Liver (tissue), 3 donors: ENCODE measurements at regions not wholly inside any gene's neighbourhood (a gene's known extent, or its start where the extent isn't known, plus 50 kb on each side); places are given as distances from the start of the nearest gene placed in this dataset.

ENCODE experiments used
- CTCF ChIP-seq: fragments of 150-350 bp; IDR thresholded peaks from 2 replicates; pipeline ENCODE4 v1.5.1; 2017; ENCODE audit warnings: improper control_type of control experiment, low read depth, low read length; ENCODE audit not compliant: missing input control
- GABPA ChIP-seq, 2 donors: IDR thresholded peaks in 1 of 2; conservative IDR thresholded peaks in 1 of 2; 2 replicates each; pipeline ENCODE4 v1.6.1; 2016; ENCODE audit warnings: antibody characterized with exemption in 2 of 2, mild to moderate bottlenecking in 1 of 2, moderate library complexity in 1 of 2
- HNF4G ChIP-seq: IDR thresholded peaks from 2 replicates; pipeline ENCODE4 v1.6.1; 2016; ENCODE audit warnings: antibody characterized with exemption
- JUND ChIP-seq, 2 donors: IDR thresholded peaks; 2 replicates each; pipeline ENCODE4 v1.6.1; 2016; ENCODE audit warnings: antibody characterized with exemption in 2 of 2
- MAX ChIP-seq: IDR thresholded peaks from 2 replicates; pipeline ENCODE4 v1.6.1; 2016; ENCODE audit warnings: antibody characterized with exemption
- NR2F2 ChIP-seq: IDR thresholded peaks from 2 replicates; pipeline ENCODE4 v1.6.1; 2016; ENCODE audit warnings: antibody characterized with exemption
- RAD21 ChIP-seq, 2 donors: IDR thresholded peaks; 2 replicates each; pipeline ENCODE4 v1.6.1; 2016; ENCODE audit warnings: antibody characterized with exemption in 2 of 2, mild to moderate bottlenecking in 2 of 2
- SP1 ChIP-seq: IDR thresholded peaks from 2 replicates; pipeline ENCODE4 v1.6.1; 2018; ENCODE audit warnings: antibody characterized with exemption, mild to moderate bottlenecking
- TF ChIP-seq, protein P1 (sequence below): IDR thresholded peaks from 2 replicates; pipeline ENCODE4 v1.6.1; 2016; ENCODE audit warnings: antibody characterized with exemption, mild to moderate bottlenecking
- TF ChIP-seq, protein P2 (sequence below): IDR thresholded peaks from 2 replicates; pipeline ENCODE4 v1.6.1; 2016; ENCODE audit warnings: antibody characterized with exemption
- donor health status: healthy.
- donor health status: healthy.

DNA sequence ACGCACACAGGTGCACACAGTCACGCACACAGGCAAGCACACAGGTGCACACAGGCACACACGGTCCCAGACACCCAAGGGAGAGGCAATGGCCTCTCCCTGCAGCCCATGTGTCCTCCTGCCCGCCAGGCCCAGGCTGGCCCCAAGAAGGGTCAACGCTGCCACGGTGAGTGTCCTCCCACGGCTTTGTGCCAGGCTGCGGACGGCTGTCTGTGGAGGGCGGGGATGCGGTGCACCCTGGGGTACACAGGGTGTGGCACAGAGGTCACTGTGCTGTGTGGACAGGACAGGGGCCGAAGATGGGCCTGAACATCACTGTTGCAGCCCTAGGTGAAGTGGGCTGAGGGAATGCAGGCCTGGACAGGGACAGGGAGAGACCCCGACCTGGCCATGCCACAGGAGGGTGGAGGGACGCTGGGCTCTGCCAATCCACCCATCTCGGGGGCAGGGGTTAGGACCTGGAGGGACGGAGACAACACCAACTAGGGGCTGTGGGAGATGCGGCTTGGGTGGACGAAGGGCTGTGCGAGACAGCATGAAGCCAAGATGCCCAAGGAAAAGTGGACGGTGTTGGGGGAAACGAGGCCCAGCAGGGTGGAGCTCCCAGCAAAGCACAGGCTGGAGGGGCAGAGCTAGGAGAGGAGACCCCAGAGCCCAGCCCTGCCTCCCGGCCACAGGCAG is 523.8 kb downstream of the BRD1 start:
- TF ChIP-seq CTCF, result no peak
- TF ChIP-seq MAX, result no peak
- TF ChIP-seq, protein P1, sequence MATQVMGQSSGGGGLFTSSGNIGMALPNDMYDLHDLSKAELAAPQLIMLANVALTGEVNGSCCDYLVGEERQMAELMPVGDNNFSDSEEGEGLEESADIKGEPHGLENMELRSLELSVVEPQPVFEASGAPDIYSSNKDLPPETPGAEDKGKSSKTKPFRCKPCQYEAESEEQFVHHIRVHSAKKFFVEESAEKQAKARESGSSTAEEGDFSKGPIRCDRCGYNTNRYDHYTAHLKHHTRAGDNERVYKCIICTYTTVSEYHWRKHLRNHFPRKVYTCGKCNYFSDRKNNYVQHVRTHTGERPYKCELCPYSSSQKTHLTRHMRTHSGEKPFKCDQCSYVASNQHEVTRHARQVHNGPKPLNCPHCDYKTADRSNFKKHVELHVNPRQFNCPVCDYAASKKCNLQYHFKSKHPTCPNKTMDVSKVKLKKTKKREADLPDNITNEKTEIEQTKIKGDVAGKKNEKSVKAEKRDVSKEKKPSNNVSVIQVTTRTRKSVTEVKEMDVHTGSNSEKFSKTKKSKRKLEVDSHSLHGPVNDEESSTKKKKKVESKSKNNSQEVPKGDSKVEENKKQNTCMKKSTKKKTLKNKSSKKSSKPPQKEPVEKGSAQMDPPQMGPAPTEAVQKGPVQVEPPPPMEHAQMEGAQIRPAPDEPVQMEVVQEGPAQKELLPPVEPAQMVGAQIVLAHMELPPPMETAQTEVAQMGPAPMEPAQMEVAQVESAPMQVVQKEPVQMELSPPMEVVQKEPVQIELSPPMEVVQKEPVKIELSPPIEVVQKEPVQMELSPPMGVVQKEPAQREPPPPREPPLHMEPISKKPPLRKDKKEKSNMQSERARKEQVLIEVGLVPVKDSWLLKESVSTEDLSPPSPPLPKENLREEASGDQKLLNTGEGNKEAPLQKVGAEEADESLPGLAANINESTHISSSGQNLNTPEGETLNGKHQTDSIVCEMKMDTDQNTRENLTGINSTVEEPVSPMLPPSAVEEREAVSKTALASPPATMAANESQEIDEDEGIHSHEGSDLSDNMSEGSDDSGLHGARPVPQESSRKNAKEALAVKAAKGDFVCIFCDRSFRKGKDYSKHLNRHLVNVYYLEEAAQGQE, result no peak
- no peak for TF ChIP-seq JUND (IDR thresholded peaks at IDR 0.05)
- no peak for TF ChIP-seq RAD21 (IDR thresholded peaks at IDR 0.05)
- TF ChIP-seq, protein P2, sequence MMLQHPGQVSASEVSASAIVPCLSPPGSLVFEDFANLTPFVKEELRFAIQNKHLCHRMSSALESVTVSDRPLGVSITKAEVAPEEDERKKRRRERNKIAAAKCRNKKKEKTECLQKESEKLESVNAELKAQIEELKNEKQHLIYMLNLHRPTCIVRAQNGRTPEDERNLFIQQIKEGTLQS, result no peak
- no peak for TF ChIP-seq HNF4G
- TF ChIP-seq SP1, result no peak
- no peak for TF ChIP-seq GABPA (IDR thresholded peaks at IDR 0.05 in 1 of 2, conservative IDR thresholded peaks at IDR 0.05 in 1 of 2)
- TF ChIP-seq NR2F2, result no peak
